DND-41 (cell line): ENCODE measurements at regions not wholly inside any gene's neighbourhood (a gene's known extent, or its start where the extent isn't known, plus 50 kb on each side); places are given as distances from the start of the nearest gene placed in this dataset.

Source experiments
- CTCF ChIP-seq: IDR thresholded peaks from 2 replicates; pipeline ENCODE4 v1.5.1; 2012; ENCODE audit warnings: borderline replicate concordance, low read length, moderate library complexity, mild to moderate bottlenecking; ENCODE audit not compliant: poor library complexity, severe bottlenecking; ENCODE audit errors: extremely low read depth
- EZH2 ChIP-seq: IDR thresholded peaks from 3 replicates; pipeline ENCODE4 v1.6.1; 2012; ENCODE audit warnings: borderline replicate concordance, low read depth, mild to moderate bottlenecking, moderate library complexity, low read length, inconsistent platforms; ENCODE audit not compliant: severe bottlenecking

GRCh38 chr10:8182806-8183205, 128.3 kb downstream of the GATA3 start:
- TF ChIP-seq CTCF (no peak), EZH2 (no peak)
